EL (cell line): ENCODE measurements at regions not wholly inside any gene's neighbourhood (a gene's known extent, or its start where the extent isn't known, plus 50 kb on each side); places are given as distances from the start of the nearest gene placed in this dataset.
"Not testable (repeated sequence)": the region's sequence is repeated elsewhere in the genome, so short reads cannot be mapped to it uniquely, and the experiment has no call there.

Experiments used
- DNase-seq: peaks from one replicate; pipeline ENCODE4 v3.0.0-alpha.2; 2016

DNA sequence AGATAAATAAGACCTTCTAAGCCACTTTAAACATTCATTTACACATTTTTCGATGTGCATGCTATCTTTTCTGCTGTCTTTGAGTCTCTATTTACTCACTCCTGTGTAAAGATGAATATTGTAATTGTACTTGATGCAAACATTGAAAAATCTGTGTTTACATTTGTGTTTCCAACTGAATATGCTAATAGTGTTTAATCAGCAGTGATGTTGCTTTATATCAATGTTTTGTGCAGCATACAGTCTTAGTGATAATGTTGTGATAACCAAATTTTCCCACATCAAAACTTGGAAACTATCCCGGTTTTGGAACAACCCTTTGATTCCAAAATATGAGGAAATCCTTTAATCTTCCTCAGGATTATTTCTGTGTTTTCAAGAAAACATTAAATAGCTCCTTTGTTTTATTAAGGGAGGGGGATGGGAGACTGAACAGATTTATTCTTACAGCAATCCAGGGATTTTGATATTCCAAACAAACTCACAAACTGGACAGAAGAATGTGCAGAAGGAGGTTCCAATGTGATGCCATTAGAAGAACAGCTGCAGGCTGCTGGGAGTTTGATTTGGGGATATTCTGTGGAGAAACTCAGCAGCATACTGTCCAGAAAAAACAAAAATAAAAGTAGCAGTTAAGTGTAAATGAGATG, 248.0 kb downstream of the S1PR1 start:
- DNase-seq = no peak

DNA sequence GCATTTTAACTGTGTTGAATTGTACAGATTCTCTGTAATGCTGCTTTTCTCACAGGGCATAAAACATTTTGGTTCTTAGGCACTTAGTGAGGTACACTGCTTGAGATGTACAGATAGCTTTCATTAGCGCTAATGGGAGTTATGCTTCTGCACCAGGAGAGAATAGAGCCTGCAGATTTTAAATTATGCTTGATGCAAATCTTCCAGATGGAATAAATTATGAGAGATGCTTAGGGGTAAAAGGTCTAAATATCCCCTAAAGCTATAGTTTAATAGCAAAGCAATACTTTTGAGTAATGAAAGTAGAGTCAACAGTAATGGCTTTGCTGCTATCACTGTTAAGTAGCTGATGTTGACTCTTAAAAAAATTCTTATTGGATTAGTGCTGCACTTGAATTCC, 248.9 kb downstream of the S1PR1 start:
- no peak for DNase-seq

DNA sequence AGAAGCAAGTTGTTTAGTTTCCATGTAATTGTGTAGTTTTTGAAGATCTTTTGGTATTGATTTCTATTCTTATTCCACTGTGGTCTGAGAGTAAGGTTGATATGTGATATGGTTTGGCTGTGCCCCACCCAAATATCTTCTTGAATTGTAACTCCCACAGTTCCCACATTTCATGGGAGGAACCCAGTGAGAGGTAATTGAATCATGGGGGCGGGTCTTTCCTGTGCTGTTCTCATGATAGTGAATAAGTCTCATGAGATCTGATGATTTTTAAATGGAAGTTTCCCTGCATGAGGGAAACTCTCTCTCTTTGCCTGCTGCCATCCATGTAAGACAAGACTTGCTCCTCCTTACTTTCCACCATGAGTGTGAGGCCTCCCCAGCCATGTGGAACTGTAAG, 255.3 kb downstream of the S1PR1 start:
- not testable (repeated sequence) for DNase-seq

DNA sequence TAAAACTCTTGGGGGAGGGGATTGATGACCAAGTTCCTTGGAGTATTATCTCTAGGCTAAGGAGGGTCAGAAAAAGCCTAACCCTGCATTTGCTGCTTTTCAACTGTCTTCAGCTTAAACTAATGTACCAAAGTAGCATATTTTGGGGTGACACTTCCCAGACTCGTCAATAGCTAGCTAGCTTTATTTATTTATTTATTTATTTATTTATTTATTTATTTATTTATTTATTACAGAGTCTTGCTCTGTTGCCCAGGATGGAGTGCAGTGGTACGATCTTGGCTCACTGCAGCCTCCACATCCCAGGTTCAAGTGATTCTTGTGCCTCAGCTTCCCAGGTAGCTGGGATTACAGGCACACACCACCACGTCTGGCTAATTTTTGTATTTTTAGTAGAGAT, 257.1 kb downstream of the S1PR1 start:
- DNase-seq = not testable (repeated sequence)

DNA sequence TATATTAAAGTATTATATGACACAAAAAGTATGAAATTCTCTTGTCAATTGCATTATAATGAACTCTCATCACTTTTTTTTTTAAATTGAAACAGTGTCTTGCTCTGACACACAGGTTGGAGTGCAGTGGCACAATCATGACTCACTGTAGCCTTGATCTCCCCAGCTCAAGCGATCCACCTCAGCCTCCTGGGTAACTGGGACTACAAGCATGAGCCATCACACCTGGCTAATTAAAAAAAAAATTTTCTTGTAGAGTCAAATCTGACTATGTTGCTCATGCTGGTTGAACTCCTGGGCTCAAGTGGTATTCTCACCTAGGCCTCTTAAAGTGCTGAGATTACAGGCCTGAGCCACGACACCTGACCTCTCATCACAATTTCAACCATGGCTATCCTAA, 259.3 kb downstream of the S1PR1 start:
- DNase-seq = no peak

DNA sequence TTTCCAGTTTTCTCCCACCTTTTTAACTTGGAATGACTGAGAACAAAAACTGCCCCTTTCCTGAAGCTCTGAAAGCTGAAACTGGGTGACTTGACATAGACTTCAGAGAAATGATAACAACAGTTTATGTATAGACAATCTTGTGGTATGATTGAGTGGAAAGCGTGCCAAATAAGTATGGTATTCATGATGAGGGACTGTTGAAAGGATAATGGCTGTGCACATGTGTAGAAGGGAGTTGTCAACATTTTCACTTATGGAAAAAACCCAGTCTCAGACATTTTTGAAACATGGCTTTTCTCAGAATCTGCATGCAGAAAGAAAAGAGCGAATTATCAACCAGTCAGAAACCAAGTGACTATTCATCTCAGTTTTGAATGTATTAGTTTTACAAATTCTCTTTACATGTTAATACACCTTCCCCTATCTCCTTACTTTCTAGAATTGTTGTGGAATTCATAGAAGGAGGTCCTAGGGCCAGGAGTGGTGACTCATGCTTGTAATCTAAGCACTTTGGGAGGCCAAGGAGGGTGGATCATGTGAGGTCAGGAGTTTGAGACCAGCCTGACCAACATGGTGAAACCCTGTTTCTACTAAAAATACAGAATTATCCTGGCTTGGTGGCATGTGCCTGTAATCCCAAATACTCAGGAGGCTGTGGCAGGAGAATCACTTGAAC, 261.2 kb downstream of the S1PR1 start:
- peak; percentile 2 for DNase-seq

DNA sequence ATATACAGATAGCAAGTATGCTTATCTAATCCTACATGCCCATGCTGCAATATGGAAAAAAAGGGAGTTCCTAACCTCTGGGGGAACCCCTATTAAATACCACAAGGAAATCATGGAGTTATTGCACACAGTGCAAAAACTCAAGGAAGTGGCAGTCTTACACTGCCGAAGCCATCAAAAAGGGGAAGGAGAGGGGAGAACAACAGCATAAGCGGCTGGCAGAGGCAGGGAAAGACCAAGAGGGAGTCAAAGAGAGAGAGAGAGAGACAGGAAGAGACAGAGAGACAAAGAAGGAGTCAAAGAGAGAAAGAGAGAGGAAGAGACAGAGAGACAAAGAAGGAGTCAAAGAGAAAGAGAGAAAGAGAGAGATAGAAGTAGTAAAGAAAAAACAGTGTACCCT, 267.3 kb downstream of the S1PR1 start:
- not testable (repeated sequence) for DNase-seq

DNA sequence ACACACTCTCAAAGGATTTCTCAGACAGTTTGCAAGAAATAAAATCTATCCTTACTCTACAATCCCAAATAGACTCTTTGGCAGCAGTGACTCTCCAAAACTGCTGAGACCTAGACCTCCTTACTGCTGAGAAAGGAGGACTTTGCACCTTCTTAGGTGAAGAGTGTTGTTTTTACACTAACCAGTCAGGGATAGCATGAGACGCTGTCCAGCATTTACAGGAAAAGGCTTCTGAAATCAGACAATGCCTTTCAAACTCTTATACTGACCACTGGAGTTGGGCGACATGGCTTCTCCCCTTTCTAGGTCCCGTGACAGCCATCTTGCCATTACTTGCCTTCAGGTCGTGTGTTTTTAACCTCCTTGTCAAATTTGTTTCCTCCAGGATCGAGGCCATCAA, 268.4 kb downstream of the S1PR1 start:
- DNase-seq = not testable (repeated sequence)

DNA sequence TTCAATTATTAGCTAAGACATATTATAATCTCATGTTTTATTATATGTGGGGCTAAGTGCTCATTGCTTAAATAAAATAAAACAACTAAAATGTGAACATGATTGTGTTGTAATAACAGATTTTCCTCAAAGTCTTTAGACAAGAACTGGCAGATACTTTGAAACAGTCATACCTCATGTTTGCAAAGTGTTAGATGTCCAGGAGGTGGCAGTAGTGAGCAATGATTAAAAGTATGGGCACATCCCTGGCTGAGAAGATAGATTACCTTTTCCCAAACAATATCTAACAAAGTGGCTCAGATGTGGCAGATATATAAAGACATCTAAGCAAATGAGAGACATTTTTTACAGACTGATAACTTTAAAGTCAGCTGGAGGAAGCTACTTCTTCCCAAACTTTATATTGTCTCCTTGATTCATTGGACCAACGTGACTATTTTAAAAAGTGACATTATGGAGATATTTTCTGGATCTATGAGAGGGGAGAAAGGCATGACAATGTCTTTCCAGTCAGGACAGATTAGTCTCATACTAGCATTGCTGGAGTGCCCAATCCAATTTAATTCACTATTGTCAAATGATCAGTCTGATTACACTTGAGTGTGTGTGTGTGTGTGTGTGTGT, 269.8 kb downstream of the S1PR1 start:
- DNase-seq = peak; percentile 45

DNA sequence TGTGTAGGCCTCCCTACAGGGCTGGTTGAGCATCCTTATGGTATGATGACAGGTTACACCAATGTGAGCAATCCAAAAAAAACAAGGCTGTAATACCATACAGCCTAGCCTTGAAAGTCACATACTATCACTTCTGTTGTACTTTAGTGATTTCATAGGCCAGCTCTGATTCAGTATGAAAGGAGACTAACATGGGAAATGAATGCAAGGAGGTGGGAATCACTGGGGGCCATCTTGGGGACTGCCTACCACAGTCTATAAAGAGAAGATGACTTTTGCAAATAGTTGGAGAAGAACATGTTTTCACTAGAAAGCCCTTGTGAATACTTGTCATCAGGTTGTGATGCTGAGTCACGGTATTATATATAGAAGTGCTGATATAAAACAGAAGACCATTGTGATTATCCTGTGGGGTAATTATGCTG, 270.7 kb downstream of the S1PR1 start:
- no peak for DNase-seq

DNA sequence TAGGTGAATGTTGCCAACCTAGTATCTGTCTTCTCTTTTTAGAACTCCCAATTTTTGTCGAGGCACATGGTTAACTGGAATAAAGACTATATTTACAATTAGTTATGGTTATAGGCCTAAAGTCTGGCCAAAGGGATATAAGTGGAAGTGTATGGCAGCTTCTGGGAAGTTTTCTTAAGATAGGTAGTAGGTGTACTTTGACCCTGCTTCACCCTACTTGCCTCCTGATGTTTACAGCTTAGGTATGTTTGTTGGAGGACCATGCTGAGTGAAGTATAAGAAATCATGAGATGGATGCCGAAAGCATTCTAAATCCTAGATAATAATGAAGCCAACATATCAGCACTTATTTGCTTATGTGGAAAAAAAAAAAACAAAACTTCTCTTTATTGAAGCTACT, 272.1 kb downstream of the S1PR1 start:
- no peak for DNase-seq

DNA sequence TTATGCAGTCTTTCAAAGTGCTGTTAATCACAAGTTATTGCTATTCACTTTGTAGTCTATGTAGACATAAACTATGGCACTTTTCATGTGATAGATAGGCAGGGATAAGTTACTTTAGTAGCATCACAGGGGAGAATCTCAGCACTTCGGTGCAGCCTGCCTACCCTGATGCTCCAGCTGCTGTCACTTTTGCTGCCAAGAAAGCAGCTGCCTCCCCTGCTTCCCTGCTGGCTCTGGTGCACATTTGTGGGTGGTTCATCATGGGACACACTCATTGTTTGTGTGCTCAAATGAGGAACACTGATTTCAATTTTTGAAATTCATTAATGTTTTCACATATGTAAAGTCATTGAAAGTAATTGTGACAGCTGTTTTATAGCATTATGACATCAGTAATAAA, 272.6 kb downstream of the S1PR1 start:
- no peak for DNase-seq

DNA sequence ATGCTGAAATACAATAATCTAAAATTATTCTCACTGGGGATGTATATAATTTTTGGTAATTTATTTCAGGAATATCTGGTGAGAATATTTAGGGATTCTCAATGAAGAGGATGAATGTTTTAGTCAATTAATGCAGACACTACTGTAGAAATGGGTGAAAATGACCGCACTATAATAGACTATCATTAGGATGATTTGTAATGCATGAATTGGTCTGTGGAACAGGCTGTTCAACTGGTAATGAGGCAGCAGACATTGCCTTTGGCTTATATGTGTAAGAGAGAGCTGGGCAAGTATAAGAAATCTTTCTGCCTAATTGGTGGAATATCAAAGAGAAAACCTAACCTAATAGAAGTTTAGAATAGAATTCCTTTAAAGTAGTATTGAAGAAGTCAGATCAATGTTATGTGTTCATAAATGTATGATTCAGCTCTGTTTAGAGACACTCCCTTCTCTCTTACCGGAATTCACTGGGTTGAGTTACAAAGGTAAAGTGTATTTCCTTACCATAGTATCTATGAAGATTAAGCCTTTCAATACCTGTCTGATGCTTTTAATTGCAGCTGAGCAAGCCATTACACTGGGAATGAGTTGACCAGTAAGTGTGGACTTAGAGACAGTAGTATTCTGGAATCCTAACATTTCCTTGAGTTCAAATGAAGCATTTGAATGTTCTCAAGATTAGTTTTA, 274.5 kb downstream of the S1PR1 start:
- no peak for DNase-seq

DNA sequence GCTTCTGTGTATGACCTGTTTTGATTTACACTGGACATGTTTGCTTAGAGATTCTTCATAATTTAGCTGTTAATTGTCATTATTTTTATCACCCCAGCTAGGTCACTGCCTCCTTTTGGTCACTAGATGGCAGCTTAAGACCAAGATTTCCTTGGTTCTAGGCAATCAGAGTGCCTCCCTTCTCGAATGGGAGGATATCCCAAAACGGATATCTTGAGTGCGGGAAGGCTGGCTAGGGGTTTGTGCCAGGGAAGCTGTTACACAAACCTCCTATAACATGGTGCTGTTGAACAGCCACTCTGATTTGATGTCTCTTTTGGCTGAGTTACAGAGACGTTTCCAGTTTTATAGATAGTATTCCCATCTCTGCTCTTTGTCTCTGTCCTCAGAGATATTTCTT, 283.5 kb downstream of the S1PR1 start:
- DNase-seq = peak; percentile 47

DNA sequence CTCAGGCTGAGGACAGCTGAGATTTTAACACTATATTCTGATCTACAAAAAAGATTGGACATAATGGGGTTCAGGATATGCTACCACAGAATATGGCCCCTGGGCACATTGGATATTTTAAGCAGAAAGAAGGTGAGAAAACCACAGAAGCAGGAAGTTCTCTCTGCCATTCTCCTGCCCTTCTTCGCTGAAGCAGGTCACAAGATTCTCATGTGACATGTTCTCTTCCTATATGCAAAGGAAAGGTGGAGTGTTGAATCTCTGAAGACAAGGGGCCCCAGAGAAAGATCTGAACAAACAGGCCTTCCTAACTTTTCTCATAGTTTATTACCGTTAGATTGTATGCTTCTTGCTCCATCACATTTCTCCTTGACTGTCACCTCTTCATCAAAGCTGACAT, 285.7 kb downstream of the S1PR1 start:
- no peak for DNase-seq

DNA sequence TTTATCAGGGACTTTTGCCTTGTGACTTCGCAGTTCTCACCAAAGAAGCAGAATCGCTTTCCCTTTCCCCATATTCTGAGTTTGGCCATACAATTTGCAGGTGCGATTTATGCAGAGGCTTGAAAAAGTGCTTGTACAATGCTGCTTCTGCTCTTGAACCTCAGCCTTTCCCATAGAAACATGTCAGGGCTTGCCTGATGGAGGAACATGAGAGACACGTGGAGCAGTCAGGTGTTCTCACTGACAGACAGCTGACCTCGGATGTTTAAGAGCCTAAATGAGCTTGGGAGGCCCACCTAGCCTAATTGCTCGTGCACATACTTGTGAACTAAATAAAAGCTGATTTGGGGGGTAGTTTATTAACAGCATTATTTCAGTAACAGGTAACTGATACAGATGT, 290.0 kb downstream of the S1PR1 start:
- DNase-seq = no peak

DNA sequence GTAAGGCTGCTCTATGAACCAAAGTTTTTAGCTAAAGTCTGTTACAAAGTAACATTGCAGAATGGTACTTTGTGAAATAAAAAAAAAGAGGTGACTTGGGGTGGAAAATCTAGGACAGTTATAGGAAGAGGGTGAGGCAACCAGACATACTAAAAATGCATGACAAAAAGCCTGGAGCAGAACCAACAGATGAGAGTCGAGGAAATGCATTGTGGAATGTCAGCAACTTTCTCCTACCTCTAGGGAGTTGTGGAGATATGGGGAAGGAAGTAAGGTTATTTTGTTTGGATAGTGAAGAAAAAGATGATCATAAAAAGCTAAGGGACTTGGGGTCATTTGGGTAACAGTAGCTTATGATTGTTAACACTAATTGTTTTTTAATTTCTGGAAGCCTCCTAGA, 295.6 kb downstream of the S1PR1 start:
- DNase-seq = no peak

DNA sequence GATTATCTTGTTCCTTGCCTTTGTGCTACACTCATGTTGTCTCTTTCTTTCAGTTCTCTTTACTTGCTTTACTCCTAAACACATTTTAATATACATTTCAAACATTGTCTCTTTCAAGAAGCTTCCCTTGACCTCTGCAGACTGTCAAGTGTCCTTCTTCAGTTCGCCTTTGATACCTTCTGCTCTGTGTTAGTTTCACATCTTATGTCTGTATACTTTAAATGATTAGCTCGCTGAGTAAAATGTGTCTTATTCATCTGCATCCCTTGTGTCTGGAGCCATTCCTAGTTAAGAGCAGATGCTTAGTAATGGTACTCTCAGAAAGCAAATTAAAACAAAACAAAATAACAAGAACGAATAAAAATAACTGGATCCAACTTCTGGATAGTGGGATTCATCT, 303.3 kb downstream of the S1PR1 start:
- DNase-seq = no peak

DNA sequence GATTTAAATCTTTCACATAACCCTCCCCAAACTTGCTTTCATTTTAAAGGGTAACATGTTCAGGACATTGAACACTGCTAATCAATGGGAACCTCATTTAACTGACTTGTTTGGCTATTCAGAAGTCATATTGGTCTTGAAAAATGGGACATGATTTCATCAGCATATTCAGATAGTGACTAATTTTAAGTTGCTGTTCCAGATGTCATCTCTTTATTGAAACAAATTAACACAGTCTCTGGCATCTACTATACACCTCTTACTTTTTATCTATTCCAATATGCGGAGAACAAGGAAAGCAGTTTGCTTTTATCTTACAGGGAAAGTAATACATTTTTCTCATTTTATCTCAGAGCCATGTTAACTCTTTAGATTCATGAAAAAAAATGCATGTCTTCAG, 310.1 kb downstream of the S1PR1 start:
- DNase-seq = no peak

DNA sequence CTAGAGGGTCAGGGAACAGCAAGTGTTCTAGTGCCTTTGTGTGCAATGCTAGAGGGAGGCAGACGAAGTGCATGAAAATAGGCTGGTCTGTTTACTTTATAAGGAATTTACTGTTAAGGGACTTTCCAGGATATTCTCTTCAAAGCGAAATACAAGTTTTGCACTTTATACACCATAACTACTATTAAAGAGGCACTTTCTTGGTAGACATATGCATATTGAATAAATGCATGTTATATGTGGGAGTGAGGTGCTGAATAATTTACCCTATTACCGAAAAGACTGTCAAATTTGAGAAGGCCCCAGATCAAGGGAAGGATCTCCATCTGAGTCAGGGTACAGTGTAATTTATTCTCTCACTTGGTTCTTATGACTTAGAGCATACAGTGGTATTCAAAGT, 310.5 kb downstream of the S1PR1 start:
- no peak for DNase-seq

DNA sequence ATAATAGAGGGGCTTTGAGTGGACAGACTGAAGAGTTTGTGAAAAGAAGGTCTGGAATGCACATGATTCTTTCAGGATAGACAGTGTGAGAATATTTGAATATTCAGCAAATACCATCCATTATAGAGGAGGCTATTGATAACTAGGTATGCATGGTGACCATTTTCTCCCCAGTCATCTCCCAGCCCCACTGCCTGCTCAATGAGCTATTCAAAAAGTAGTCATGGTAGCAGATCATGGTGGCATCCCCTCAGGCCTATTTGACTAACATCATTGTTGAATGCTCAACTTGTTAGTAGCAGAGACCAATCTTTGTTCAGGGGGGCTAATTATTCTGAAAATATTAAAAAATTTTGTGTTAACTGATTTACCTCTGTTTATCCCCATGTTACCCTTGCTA, 311.6 kb downstream of the S1PR1 start:
- no peak for DNase-seq

DNA sequence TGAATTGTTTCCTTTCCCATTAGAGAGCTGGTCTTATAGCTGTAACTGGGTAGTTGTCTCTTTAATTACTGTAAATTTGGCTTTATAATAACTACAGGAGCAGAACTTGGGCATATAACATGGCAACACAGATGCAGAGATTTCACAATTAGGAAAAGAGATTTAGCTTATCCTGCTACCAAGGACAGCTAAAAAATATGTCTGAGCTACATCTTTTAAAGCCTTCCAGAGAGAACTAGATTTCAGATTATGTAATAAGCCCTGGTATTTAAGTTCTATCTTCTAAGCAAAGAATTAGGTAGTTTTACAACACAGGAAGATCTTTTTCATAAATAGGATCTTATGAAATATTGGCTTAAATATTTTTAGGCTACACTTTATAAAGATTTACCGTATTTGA, 313.8 kb downstream of the S1PR1 start:
- no peak for DNase-seq

DNA sequence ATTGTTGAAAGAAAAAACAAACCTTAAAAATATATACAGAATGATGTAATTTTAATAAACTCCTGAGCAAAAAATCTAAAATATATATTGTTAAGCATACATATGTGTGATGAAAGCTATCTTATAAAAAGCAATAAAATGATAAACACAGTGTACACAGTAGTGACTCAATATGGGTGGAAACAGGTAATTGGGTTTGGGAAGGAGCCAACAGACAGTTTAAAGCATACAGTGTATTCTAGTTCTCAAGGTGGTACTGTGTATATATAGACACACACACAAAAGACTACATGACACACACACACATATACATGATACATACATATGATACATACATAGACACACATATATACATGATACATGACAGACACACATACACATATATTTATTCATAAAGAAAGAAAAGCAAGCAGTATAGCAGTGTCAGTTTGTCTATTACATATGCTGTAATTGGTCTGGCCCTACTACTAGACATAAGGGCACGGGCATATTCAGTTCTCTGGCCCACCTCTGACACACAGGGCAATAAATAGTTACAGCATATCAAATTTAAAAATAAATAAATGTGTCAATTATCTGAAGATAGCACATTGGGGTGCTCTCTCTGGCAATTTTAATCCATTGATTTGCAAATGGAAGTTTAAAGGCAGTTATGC, 330.2 kb downstream of the S1PR1 start:
- no peak for DNase-seq
